A673 (cell line): ENCODE measurements at regions not wholly inside any gene's neighbourhood (a gene's known extent, or its start where the extent isn't known, plus 50 kb on each side); places are given as distances from the start of the nearest gene placed in this dataset.

Source experiments
- EZH2 ChIP-seq: fragments of 200-600 bp; sonication (generic); IDR thresholded peaks from 2 replicates; pipeline ENCODE4 v1.6.1; 2017; ENCODE audit warnings: borderline replicate concordance, low read depth, mild to moderate bottlenecking, mixed read lengths, antibody characterized with exemption, low read length; ENCODE audit not compliant: poor library complexity, severe bottlenecking
- TF ChIP-seq, protein P1 (sequence below): fragments of 300-800, 200-600 bp; sonication (generic); conservative IDR thresholded peaks from 2 replicates; pipeline ENCODE4 v1.5.1; 2017; ENCODE audit warnings: low read depth, mild to moderate bottlenecking, antibody characterized with exemption, low read length, moderate library complexity, mixed read lengths

DNA sequence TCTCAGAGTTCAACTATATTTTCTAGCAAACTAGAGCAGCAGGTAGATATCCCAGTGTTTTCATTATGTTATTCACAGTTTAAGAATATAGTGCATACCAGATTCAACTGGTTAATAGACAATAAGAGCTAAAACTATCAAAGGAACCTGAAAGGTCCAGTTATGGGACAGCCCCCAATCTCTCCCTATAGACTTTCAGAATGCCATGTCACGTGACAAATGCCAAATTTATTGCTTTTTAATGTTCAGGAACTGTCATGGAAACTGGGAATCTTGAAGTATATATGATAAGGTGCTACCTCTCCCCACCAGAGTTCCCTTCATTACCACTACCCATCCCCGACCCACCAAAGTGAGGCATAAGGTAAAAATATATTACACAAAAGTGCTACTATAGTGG is 629.0 kb upstream of the SEMA6A start:
- TF ChIP-seq, protein P1, sequence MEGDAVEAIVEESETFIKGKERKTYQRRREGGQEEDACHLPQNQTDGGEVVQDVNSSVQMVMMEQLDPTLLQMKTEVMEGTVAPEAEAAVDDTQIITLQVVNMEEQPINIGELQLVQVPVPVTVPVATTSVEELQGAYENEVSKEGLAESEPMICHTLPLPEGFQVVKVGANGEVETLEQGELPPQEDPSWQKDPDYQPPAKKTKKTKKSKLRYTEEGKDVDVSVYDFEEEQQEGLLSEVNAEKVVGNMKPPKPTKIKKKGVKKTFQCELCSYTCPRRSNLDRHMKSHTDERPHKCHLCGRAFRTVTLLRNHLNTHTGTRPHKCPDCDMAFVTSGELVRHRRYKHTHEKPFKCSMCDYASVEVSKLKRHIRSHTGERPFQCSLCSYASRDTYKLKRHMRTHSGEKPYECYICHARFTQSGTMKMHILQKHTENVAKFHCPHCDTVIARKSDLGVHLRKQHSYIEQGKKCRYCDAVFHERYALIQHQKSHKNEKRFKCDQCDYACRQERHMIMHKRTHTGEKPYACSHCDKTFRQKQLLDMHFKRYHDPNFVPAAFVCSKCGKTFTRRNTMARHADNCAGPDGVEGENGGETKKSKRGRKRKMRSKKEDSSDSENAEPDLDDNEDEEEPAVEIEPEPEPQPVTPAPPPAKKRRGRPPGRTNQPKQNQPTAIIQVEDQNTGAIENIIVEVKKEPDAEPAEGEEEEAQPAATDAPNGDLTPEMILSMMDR = no peak
- TF ChIP-seq EZH2 = no peak
